Endodermal cell (in vitro differentiated cells): ENCODE measurements at regions not wholly inside any gene's neighbourhood (a gene's known extent, or its start where the extent isn't known, plus 50 kb on each side); places are given as distances from the start of the nearest gene placed in this dataset.
A peak's percentile ranks its signal among the peaks of the same experiment; 100 is the strongest.

Source experiments
- DNase-seq: peaks from one replicate; pipeline ENCODE4 v3.0.0-alpha.2; 2017
- H3K27ac ChIP-seq: 2 replicates; pipeline ENCODE4 v1.5.1; 2013; ENCODE audit warnings: mild to moderate bottlenecking, low read depth, low read length, moderate library complexity
- H3K27me3 ChIP-seq: 2 replicates; pipeline ENCODE4 v1.6.1; 2013; ENCODE audit warnings: mild to moderate bottlenecking, low read length, moderate library complexity; ENCODE audit not compliant: insufficient read depth, control insufficient read depth, poor library complexity, severe bottlenecking
- H3K36me3 ChIP-seq: 2 replicates; pipeline ENCODE4 v1.7.0; 2013; ENCODE audit warnings: mild to moderate bottlenecking, low read length, moderate library complexity; ENCODE audit not compliant: control insufficient read depth, insufficient read depth
- H3K4me1 ChIP-seq: one replicate; pipeline ENCODE4 v1.7.0; 2013; ENCODE audit warnings: low read length; ENCODE audit not compliant: control insufficient read depth, insufficient read depth
- H3K4me3 ChIP-seq: 2 replicates; pipeline ENCODE4 v1.5.1; 2013; ENCODE audit warnings: mild to moderate bottlenecking, low read length, moderate library complexity
- H3K9ac ChIP-seq: 2 replicates; pipeline ENCODE4 v1.6.1; 2013; ENCODE audit warnings: mild to moderate bottlenecking, low read length, moderate library complexity; ENCODE audit not compliant: poor library complexity, severe bottlenecking; ENCODE audit errors: extremely low read depth
- H3K9me3 ChIP-seq: 2 replicates; pipeline ENCODE4 v1.6.1; 2013; ENCODE audit warnings: mild to moderate bottlenecking, low read length, moderate library complexity; ENCODE audit not compliant: control insufficient read depth
- H3K27ac Mint-ChIP-seq: 2 replicates; pipeline ENCODE4 v1.8.0; 2020; ENCODE audit warnings: mixed read lengths
- H3K27me3 Mint-ChIP-seq: 2 replicates; pipeline ENCODE4 v1.8.0; 2021; ENCODE audit warnings: mild to moderate bottlenecking, mixed read lengths; ENCODE audit not compliant: insufficient read depth
- H3K36me3 Mint-ChIP-seq: 2 replicates; pipeline ENCODE4 v1.8.0; 2020; ENCODE audit warnings: low read depth, mixed read lengths
- H3K4me1 Mint-ChIP-seq: 2 replicates; pipeline ENCODE4 v1.8.0; 2020; ENCODE audit warnings: mixed read lengths
- H3K4me3 Mint-ChIP-seq: 2 replicates; pipeline ENCODE4 v1.8.0; 2020; ENCODE audit warnings: mild to moderate bottlenecking, moderate library complexity, mixed read lengths
- H3K9me3 Mint-ChIP-seq: 2 replicates; pipeline ENCODE4 v1.8.0; 2020; ENCODE audit warnings: mild to moderate bottlenecking, mixed read lengths
- CTCF ChIP-seq: fragments of 200-600 bp; sonication (generic); conservative IDR thresholded peaks from 2 replicates; pipeline ENCODE4 v1.5.0; 2021; ENCODE audit warnings: antibody characterized with exemption, mild to moderate bottlenecking
- WGBS, 2 experiments: methylation state at CpG; one replicate each; pipeline versions ENCODE4 v1.1.5 to v1.1.7; 2013; ENCODE audit warnings: missing lambda C conversion rate in 2 of 2, mixed read lengths in 1 of 2; ENCODE audit not compliant: insufficient coverage in 1 of 2, insufficient read length in 1 of 2; 5-methylcytosine and 5-hydroxymethylcytosine counted together

- no peaks in the 10 kb centered on the region for H3K9me3 ChIP-seq
- Mint-ChIP-seq H3K9me3 (no peaks in the 10 kb centered on the region), H3K4me1 (peaks cover 9% of the 10 kb centered on the region), H3K27ac (peak overlapping the region; percentile 77), H3K4me3 (no peak overlapping the region), H3K36me3 (no peaks in the 10 kb centered on the region), H3K27me3 (no peaks in the 10 kb centered on the region)
- no peak for TF ChIP-seq CTCF
- no peak overlapping the region for H3K27ac ChIP-seq
- WGBS, 2 experiments, result 69 to 72% methylated on average over 3 to 4 of the region's 4 CpGs
- no peaks in the 10 kb centered on the region for H3K27me3 ChIP-seq
- H3K36me3 ChIP-seq, result no peaks in the 10 kb centered on the region
- no peak overlapping the region for H3K4me3 ChIP-seq
- peak; percentile 50 for DNase-seq
- no peaks in the 10 kb centered on the region for H3K4me1 ChIP-seq
- H3K9ac ChIP-seq, result no peak overlapping the region
Measured at GRCh38 chr2:183416753-183417152, 292.5 kb downstream of the NUP35 start.

GRCh38 chr2:183426825-183427224 lies 302.6 kb downstream of the NUP35 start:
- no peaks in the 10 kb centered on the region for H3K4me1 Mint-ChIP-seq
- no peak for DNase-seq
- no peak overlapping the region for H3K27ac Mint-ChIP-seq
- Histone ChIP-seq H3K9me3 (peaks cover 5% of the 10 kb centered on the region), H3K27ac (no peak overlapping the region), H3K4me3 (no peak overlapping the region), H3K9ac (no peak overlapping the region), H3K4me1 (no peaks in the 10 kb centered on the region), H3K27me3 (no peaks in the 10 kb centered on the region), H3K36me3 (no peaks in the 10 kb centered on the region)
- peaks cover 9% of the 10 kb centered on the region for H3K9me3 Mint-ChIP-seq
- TF ChIP-seq CTCF, result no peak
- H3K27me3 Mint-ChIP-seq, result no peaks in the 10 kb centered on the region
- no peaks in the 10 kb centered on the region for H3K36me3 Mint-ChIP-seq
- WGBS, 2 experiments, result 92 to 100% methylated on average over 2 to 3 of the region's 3 CpGs
- H3K4me3 Mint-ChIP-seq, result no peak overlapping the region

GRCh38 chr2:183427558-183427957 lies 303.3 kb downstream of the NUP35 start:
- peaks cover 5% of the 10 kb centered on the region for H3K9me3 ChIP-seq
- no peaks in the 10 kb centered on the region for H3K27me3 ChIP-seq
- no peak for DNase-seq
- H3K27ac Mint-ChIP-seq, result no peak overlapping the region
- 88 to 93% methylated on average over 2 to 3 of the region's 3 CpGs for WGBS, 2 experiments
- no peaks in the 10 kb centered on the region for H3K36me3 ChIP-seq
- H3K4me1 ChIP-seq, result no peaks in the 10 kb centered on the region
- no peak for TF ChIP-seq CTCF
- H3K36me3 Mint-ChIP-seq, result no peaks in the 10 kb centered on the region
- no peak overlapping the region for H3K4me3 Mint-ChIP-seq
- H3K4me3 ChIP-seq, result no peak overlapping the region
- H3K9ac ChIP-seq, result no peak overlapping the region
- H3K27ac ChIP-seq, result no peak overlapping the region
- H3K9me3 Mint-ChIP-seq, result peaks cover 9% of the 10 kb centered on the region
- no peaks in the 10 kb centered on the region for H3K27me3 Mint-ChIP-seq
- no peaks in the 10 kb centered on the region for H3K4me1 Mint-ChIP-seq
